ENCODE measurements at regions not wholly inside any gene's neighbourhood (a gene's known extent, or its start where the extent isn't known, plus 50 kb on each side); places are given as distances from the start of the nearest gene placed in this dataset.

DNA sequence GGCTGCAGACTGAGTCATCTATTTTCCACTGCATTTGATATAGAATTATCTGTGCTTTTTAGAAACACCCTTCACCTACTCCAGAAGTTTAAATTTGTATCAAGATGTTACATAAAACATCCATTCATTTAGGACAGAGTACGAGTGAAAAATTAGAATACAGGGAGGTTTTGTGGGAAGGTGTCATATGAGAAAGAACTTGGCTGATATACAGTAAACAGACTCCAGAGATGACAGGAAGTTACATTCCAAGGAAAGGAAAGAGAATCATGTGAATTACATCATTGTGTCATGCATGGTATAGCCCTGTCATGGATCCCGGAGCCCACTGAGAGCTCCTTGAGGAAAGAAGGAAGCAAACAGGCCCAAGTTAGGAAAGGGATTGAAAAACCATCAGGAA lies 341.5 kb upstream of the PKDCC start:
- no peak overlapping the region for H3K4me3 ChIP-seq (ENCODE audit: low read depth, low read length)
- TF ChIP-seq, protein P1, sequence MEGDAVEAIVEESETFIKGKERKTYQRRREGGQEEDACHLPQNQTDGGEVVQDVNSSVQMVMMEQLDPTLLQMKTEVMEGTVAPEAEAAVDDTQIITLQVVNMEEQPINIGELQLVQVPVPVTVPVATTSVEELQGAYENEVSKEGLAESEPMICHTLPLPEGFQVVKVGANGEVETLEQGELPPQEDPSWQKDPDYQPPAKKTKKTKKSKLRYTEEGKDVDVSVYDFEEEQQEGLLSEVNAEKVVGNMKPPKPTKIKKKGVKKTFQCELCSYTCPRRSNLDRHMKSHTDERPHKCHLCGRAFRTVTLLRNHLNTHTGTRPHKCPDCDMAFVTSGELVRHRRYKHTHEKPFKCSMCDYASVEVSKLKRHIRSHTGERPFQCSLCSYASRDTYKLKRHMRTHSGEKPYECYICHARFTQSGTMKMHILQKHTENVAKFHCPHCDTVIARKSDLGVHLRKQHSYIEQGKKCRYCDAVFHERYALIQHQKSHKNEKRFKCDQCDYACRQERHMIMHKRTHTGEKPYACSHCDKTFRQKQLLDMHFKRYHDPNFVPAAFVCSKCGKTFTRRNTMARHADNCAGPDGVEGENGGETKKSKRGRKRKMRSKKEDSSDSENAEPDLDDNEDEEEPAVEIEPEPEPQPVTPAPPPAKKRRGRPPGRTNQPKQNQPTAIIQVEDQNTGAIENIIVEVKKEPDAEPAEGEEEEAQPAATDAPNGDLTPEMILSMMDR (conservative IDR thresholded peaks at IDR 0.05; ENCODE audit: low read depth, low read length): no peak
- DNase-seq (ENCODE audit: low read depth): no peak

DNA sequence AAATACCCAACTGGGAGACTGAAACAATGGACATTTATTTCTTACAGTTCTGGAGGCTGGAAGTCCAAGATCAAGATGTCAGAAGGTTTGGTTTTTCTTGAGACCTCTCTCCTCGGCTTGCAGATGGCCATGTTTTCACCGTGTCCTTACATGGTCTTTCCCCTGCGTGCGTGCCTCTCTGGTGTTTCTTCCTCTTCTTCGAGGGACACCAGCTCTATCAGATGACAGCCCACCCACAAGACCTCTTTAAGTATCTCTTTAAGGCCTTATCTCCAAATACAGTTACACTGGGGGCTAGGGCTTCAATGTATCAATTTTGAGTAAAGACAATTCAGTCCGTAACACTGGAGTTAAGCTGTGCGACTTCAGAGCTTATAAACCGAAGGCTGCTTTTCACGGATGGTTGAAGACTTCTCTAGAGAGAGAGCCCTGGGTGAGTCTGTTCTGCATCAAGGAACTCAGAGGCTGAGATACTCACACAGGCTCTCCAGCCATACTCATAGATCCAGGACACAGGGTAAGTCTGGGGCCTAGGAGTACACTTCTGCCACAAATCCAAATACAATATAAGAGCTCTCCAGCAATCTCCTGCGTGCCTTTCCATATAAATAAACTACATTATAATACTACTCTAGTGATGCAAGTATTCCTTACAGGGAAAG lies 339.9 kb upstream of the PKDCC start:
- no peak overlapping the region for H3K4me3 ChIP-seq (ENCODE audit: low read depth, low read length)
- DNase-seq (ENCODE audit: low read depth): no peak
- TF ChIP-seq, protein P1 (conservative IDR thresholded peaks at IDR 0.05; ENCODE audit: low read depth, low read length): no peak

DNA sequence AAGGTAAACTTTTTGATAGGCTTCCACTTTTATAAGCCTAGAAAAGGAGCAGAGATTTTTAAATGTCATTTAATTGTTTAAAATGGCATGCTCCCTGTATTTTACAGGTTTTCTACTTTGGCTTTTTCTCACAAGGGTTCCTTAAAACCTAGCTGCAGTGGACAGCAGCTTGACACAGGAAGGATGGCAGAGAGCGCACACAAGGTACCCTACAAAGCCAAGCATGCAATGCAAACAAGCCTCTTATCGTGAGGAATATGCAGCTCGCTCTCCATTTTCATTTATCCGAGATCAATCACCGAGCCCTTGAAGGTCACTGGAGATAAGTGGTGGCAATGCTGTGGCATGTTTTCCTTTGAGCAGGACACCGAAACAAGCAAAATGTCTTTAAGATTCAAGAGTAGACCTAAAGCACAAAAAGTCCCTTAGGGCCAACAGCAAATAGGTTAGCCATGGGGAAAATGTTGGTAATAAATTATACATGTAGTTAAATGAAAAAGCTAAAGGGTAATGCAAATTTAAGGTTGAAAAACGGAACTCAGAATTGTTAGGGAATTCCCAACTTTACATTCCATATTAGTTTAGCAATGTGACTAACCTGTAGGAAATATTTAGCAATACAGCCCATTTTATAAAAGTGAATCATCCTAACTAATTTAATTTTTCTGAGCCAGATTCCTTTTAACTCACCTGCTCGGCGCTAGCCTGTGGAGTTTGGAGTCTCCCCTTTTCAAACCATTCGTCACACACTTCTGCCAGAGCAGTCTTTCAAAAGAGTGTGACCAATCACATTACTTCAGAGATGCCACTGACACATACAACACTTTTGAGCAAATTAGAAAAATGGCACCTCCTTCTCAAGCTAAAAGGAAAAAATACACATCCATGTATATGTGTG lies 337.9 kb upstream of the PKDCC start:
- TF ChIP-seq, protein P1 (conservative IDR thresholded peaks at IDR 0.05; ENCODE audit: low read depth, low read length): no peak
- DNase-seq (ENCODE audit: low read depth): no peak
- H3K4me3 ChIP-seq (ENCODE audit: low read depth, low read length): no peak overlapping the region

DNA sequence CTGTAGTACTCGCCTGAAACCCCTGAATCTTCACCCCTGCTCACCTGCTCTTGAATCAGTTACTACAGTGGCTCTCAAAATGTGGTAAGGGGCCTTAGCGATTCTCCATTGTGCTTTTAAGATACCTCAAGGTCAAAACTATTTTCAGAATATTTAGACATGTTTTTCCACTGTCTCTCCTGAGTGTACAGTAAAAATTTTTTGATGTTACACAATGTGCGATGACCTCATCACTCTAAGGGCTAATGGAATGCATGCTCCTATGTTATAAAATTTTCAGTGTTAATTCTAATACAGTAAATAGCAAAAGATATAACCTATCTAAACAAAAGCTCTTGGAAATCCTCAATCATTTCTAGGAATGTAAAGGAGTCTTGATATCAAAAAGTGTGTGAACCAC lies 336.9 kb upstream of the PKDCC start:
- TF ChIP-seq, protein P1 (conservative IDR thresholded peaks at IDR 0.05; ENCODE audit: low read depth, low read length): no peak
- no peak overlapping the region for H3K4me3 ChIP-seq (ENCODE audit: low read depth, low read length)
- peak; percentile 50 for DNase-seq (ENCODE audit: low read depth)

DNA sequence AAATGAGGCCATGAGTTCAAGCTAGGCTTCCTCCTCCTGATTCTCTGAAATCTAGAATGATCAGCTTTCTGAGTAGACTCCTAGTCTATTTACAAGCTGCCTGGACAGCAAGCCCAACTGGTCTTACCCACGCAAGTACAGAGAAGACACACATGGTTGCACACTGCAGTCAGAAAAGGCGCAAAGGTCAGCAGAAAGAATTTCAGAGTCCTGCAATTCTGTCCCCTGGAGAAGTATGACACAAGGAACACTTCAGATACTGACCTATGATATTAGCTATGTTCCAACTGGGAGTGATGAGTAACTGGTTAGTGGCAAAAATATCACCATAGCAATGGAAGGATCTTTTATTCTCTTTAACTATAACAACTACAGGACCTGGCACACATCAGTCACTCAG lies 336.1 kb upstream of the PKDCC start:
- no peak for DNase-seq (ENCODE audit: low read depth)
- TF ChIP-seq, protein P1 (conservative IDR thresholded peaks at IDR 0.05; ENCODE audit: low read depth, low read length): no peak
- no peak overlapping the region for H3K4me3 ChIP-seq (ENCODE audit: low read depth, low read length)

DNA sequence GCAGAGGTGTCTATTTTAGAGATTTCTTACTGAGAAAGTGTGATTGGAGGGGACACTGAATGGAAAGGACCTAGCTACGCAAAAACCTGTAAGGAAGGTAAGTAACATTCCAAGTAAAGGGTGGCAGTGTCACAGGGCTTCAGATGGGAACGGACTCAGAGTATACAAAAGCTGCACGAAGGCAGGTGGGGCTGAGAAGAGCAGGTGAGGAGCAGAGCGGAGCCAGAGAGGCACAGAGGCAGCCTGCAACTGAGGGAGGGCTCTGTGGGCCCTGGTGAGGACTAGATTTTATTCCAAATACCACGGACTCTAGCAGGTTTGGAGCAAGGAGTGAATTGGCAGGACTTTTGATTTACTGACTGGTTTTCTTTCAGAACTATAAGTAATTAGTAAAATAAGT lies 331.3 kb upstream of the PKDCC start:
- TF ChIP-seq, protein P1 (conservative IDR thresholded peaks at IDR 0.05; ENCODE audit: low read depth, low read length): no peak
- DNase-seq (ENCODE audit: low read depth): no peak

More for the DNA sequence above, 331.3 kb upstream of the PKDCC start:
- no peak overlapping the region for H3K4me3 ChIP-seq (ENCODE audit: low read depth, low read length)
